K562 (cell line): ENCODE measurements at regions not wholly inside any gene's neighbourhood (a gene's known extent, or its start where the extent isn't known, plus 50 kb on each side); places are given as distances from the start of the nearest gene placed in this dataset.

Experiments used
- BACH1 ChIP-seq: fragments of 200-800 bp; sonication (Bioruptor generic); IDR thresholded peaks from 2 replicates; pipeline ENCODE4 v1.6.1; 2016; ENCODE audit warnings: missing genetic modification characterization, missing compliant biosample characterization
- CBFA2T2 ChIP-seq: fragments of 450-650 bp; conservative IDR thresholded peaks from 2 replicates; pipeline ENCODE4 v1.6.1; 2017; ENCODE audit warnings: mild to moderate bottlenecking
- CREB1 ChIP-seq, 2 experiments: sonication (generic) in 1 of 2; formaldehyde crosslinking in 1 of 2; IDR thresholded peaks; 2 replicates each; pipeline versions ENCODE4 v1.6.1 to v1.8.0; 2012 to 2022; ENCODE audit warnings: inconsistent platforms in 1 of 2, mild to moderate bottlenecking in 1 of 2, missing genetic modification reagents in 1 of 2, moderate library complexity in 1 of 2
- CXXC5 ChIP-seq: fragments of 250-450 bp; sonication (Bioruptor Pico); IDR thresholded peaks from 2 replicates; pipeline ENCODE4 v1.8.0; 2022; ENCODE audit warnings: inconsistent platforms, mild to moderate bottlenecking, moderate library complexity
- ELF2 ChIP-seq: fragments of 250-450 bp; sonication (Bioruptor Pico); IDR thresholded peaks from 2 replicates; pipeline ENCODE4 v1.5.0; 2021; ENCODE audit warnings: mild to moderate bottlenecking
- FOXK1 ChIP-seq: sonication (generic); formaldehyde crosslinking; IDR thresholded peaks from 2 replicates; pipeline ENCODE4 v1.8.0; 2022; ENCODE audit warnings: missing genetic modification reagents, mild to moderate bottlenecking, borderline replicate concordance
- KDM2B ChIP-seq: fragments of 250-450 bp; sonication (Bioruptor Pico); IDR thresholded peaks from 2 replicates; pipeline ENCODE4 v1.8.0; 2021; ENCODE audit warnings: mild to moderate bottlenecking, moderate library complexity
- KLF16 ChIP-seq: IDR thresholded peaks from 2 replicates; pipeline ENCODE4 v1.6.1; 2016; ENCODE audit warnings: antibody characterized with exemption
- MAFG ChIP-seq: fragments of 450-650 bp; conservative IDR thresholded peaks from 2 replicates; pipeline ENCODE4 v1.6.1; 2016; ENCODE audit warnings: missing genetic modification characterization, missing compliant biosample characterization
- NR2C2 ChIP-seq, 2 experiments: fragments of 200-800 bp in 1 of 2; sonication (Bioruptor generic) in 1 of 2; sonication (generic) in 1 of 2; formaldehyde crosslinking in 1 of 2; IDR thresholded peaks; 2 replicates each; pipeline versions ENCODE4 v1.6.1 to v1.8.0; 2016 to 2022; ENCODE audit warnings: mild to moderate bottlenecking in 1 of 2, missing compliant biosample characterization in 1 of 2, missing genetic modification characterization in 1 of 2, missing genetic modification reagents in 1 of 2
- SAP30 ChIP-seq: fragments of 200-600 bp; sonication (generic); IDR thresholded peaks from 2 replicates; pipeline ENCODE4 v1.6.1; 2012; ENCODE audit warnings: borderline replicate concordance, low read depth, mild to moderate bottlenecking, moderate library complexity, low read length, control low read depth, inconsistent platforms; ENCODE audit not compliant: insufficient read depth, poor library complexity, severe bottlenecking
- SMAD2 ChIP-seq: fragments of 150-350 bp; IDR thresholded peaks from 2 replicates; pipeline ENCODE4 v1.6.1; 2014; ENCODE audit warnings: low read depth, mild to moderate bottlenecking, low read length
- SMAD3 ChIP-seq: fragments of 450-650 bp; formaldehyde crosslinking; conservative IDR thresholded peaks from 2 replicates; pipeline ENCODE4 v1.4.0; 2020; ENCODE audit warnings: mild to moderate bottlenecking
- TAF15 ChIP-seq: fragments of 200-400 bp; formaldehyde crosslinking; IDR thresholded peaks from 2 replicates; pipeline ENCODE4 v1.6.1; 2017; ENCODE audit warnings: mild to moderate bottlenecking, low read depth, low read length, moderate library complexity
- TAL1 ChIP-seq: fragments of 450-650 bp; IDR thresholded peaks from 2 replicates; pipeline ENCODE4 v1.6.1; 2016; ENCODE audit warnings: mild to moderate bottlenecking
- XRCC5 ChIP-seq: fragments of 200-400 bp; formaldehyde crosslinking; IDR thresholded peaks from 2 replicates; pipeline ENCODE4 v1.6.1; 2017; ENCODE audit warnings: low read depth, mild to moderate bottlenecking, low read length
- ZBTB2 ChIP-seq: fragments of 450-650 bp; IDR thresholded peaks from 2 replicates; pipeline ENCODE4 v1.6.1; 2016; ENCODE audit warnings: antibody characterized with exemption
- ZBTB34 ChIP-seq: fragments of 250-450 bp; sonication (Bioruptor Pico); IDR thresholded peaks from 2 replicates; pipeline ENCODE4 v1.8.0; 2021; ENCODE audit warnings: mild to moderate bottlenecking, moderate library complexity
- ZKSCAN8 ChIP-seq: fragments of 200-800 bp; sonication (Bioruptor generic); IDR thresholded peaks from 2 replicates; pipeline ENCODE4 v1.6.1; 2016; ENCODE audit warnings: missing genetic modification characterization, missing compliant biosample characterization
- ZNF175 ChIP-seq: fragments of 200-800 bp; sonication (Bioruptor generic); IDR thresholded peaks from 2 replicates; pipeline ENCODE4 v1.6.1; 2016; ENCODE audit warnings: low read depth, mild to moderate bottlenecking, missing genetic modification characterization, missing compliant biosample characterization
- ZNF23 ChIP-seq: fragments of 250-450 bp; sonication (Bioruptor Pico); IDR thresholded peaks from 2 replicates; pipeline ENCODE4 v1.4.0; 2020; ENCODE audit warnings: mild to moderate bottlenecking
- ZNF384 ChIP-seq: IDR thresholded peaks from 2 replicates; pipeline ENCODE4 v1.6.1; 2012; ENCODE audit warnings: low read depth, low read length, improper control_type of control experiment
- ZNF699 ChIP-seq: fragments of 250-450 bp; sonication (Bioruptor Pico); IDR thresholded peaks from 2 replicates; pipeline ENCODE4 v1.8.0; 2021; ENCODE audit warnings: mild to moderate bottlenecking, moderate library complexity; ENCODE audit not compliant: insufficient replicate concordance
- ZNF76 ChIP-seq: fragments of 250-450 bp; sonication (Bioruptor Pico); IDR thresholded peaks from 2 replicates; pipeline ENCODE4 v1.4.0; 2020; ENCODE audit warnings: mild to moderate bottlenecking, moderate library complexity, borderline replicate concordance
- TF ChIP-seq, protein P1 (sequence below): fragments of 450-650 bp; formaldehyde crosslinking; IDR thresholded peaks from 2 replicates; pipeline ENCODE4 v1.4.0; 2022; ENCODE audit warnings: missing genetic modification characterization

DNA sequence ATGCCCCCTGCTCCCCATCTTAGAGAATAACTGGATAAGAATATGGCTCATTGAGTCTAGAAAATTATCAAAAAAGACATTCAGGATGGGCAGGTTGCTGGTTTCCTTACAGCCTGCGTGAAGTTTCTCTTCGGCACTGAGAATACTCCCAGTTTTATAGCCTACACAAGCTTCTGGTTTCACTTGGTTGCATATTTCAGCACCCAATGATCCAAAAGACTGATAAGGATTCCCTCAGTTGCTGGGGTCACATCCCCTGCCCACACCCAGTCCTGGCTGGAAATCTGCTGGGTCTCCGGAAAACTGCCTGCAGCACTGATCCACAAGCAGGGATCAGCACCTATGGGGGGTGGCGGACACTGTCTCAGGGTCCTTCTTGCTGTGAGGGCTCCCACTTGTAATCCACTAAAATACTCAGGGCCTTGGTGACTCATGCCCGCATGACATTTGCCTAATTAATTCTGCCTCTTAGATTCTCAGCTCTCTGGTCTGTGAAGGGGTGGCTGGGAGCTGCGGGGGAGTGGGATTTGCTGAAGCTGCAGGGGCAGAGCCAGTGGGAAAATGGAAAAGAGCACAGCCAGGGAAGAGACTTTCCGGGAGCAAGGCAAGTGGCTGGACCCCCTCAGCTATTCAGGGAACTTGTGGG, 142.5 kb downstream of the ZNF648 start (continued):
- no peak for TF ChIP-seq XRCC5
- TF ChIP-seq NR2C2 (CRISPR knock-in tag; IDR thresholded peaks at IDR 0.05) = no peak
- TF ChIP-seq NR2C2 (tag; IDR thresholded peaks at IDR 0.05) = 0 out of 2 replicates have a peak, but pooled peaks have one; percentile 49
- no peak for TF ChIP-seq SAP30
- TF ChIP-seq CBFA2T2 = no peak
- TF ChIP-seq ZKSCAN8 = no peak
- no peak for TF ChIP-seq KLF16
- no peak for TF ChIP-seq ZBTB34 (CRISPR knock-in tag)
- no peak for TF ChIP-seq ZNF699 (CRISPR knock-in tag)
- TF ChIP-seq ZNF384 = no peak
- no peak for TF ChIP-seq MAFG (tag)
- TF ChIP-seq SMAD3 (CRISPR knock-in tag) = no peak
- TF ChIP-seq ZNF23 (CRISPR knock-in tag) = no peak
- no peak for TF ChIP-seq ELF2
- no peak for TF ChIP-seq SMAD2
- TF ChIP-seq CXXC5 (CRISPR knock-in tag) = no peak
- TF ChIP-seq ZNF175 (CRISPR knock-in tag) = no peak; the same call in 1 of the 2 replicates
- no peak for TF ChIP-seq FOXK1
- TF ChIP-seq ZBTB2 = no peak
- 0 out of 2 replicates have a peak, but pooled peaks have one; percentile 40 for TF ChIP-seq BACH1 (tag)
- TF ChIP-seq CREB1 (IDR thresholded peaks at IDR 0.05) = no peak
- TF ChIP-seq CREB1 (CRISPR knock-in tag; IDR thresholded peaks at IDR 0.05) = no peak
- no peak for TF ChIP-seq TAF15
- TF ChIP-seq, protein P1, sequence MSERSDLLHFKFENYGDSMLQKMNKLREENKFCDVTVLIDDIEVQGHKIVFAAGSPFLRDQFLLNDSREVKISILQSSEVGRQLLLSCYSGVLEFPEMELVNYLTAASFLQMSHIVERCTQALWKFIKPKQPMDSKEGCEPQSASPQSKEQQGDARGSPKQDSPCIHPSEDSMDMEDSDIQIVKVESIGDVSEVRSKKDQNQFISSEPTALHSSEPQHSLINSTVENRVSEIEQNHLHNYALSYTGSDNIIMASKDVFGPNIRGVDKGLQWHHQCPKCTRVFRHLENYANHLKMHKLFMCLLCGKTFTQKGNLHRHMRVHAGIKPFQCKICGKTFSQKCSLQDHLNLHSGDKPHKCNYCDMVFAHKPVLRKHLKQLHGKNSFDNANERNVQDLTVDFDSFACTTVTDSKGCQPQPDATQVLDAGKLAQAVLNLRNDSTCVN (CRISPR knock-in tag) = no peak
- no peak for TF ChIP-seq KDM2B (CRISPR knock-in tag)
- TF ChIP-seq TAL1 = no peak
- no peak for TF ChIP-seq ZNF76 (CRISPR knock-in tag)
